ENCODE measurements at regions not wholly inside any gene's neighbourhood (a gene's known extent, or its start where the extent isn't known, plus 50 kb on each side); places are given as distances from the start of the nearest gene placed in this dataset.

- Mint-ChIP-seq H3K9me3 (ENCODE audit: low read depth) (no peaks in the 10 kb centered on the region), H3K36me3 (ENCODE audit: insufficient read depth) (no peaks in the 10 kb centered on the region), H3K4me3 (ENCODE audit: low read depth) (no peak overlapping the region), H3K4me1 (ENCODE audit: low read depth) (peaks cover 8% of the 10 kb centered on the region), H3K27me3 (no peaks in the 10 kb centered on the region), H3K27ac (no peak overlapping the region)
- DNase-seq (ENCODE audit: low spot score, unreplicated experiment), result no peak
- TF ChIP-seq CTCF (IDR thresholded peaks at IDR 0.05; ENCODE audit: unreplicated experiment), result peak; percentile 60
Measured at GRCh38 chr5:167244583-167244982, 1046.9 kb upstream of the WWC1 start.

GRCh38 chr5:167245868-167246267 is 1045.6 kb upstream of the WWC1 start:
- Mint-ChIP-seq H3K4me1 (ENCODE audit: low read depth) (peaks cover 4% of the 10 kb centered on the region), H3K9me3 (ENCODE audit: low read depth) (no peaks in the 10 kb centered on the region)

GRCh38 chr5:167247816-167248215 is 1043.6 kb upstream of the WWC1 start:
- no peak for DNase-seq (ENCODE audit: low spot score, unreplicated experiment)
- no peaks in the 10 kb centered on the region for H3K36me3 Mint-ChIP-seq (ENCODE audit: insufficient read depth)
- H3K4me1 Mint-ChIP-seq (ENCODE audit: low read depth), result peaks cover 4% of the 10 kb centered on the region
- H3K9me3 Mint-ChIP-seq (ENCODE audit: low read depth), result no peaks in the 10 kb centered on the region
- H3K27me3 Mint-ChIP-seq, result no peaks in the 10 kb centered on the region
- no peak overlapping the region for H3K4me3 Mint-ChIP-seq (ENCODE audit: low read depth)
- no peak overlapping the region for H3K27ac Mint-ChIP-seq
- TF ChIP-seq CTCF (IDR thresholded peaks at IDR 0.05; ENCODE audit: unreplicated experiment), result no peak

More at GRCh38 chr5:167245868-167246267, 1045.6 kb upstream of the WWC1 start:
- Mint-ChIP-seq H3K36me3 (ENCODE audit: insufficient read depth) (no peaks in the 10 kb centered on the region), H3K27ac (no peak overlapping the region), H3K4me3 (ENCODE audit: low read depth) (no peak overlapping the region), H3K27me3 (no peaks in the 10 kb centered on the region)
- no peak for TF ChIP-seq CTCF (IDR thresholded peaks at IDR 0.05; ENCODE audit: unreplicated experiment)
- no peak for DNase-seq (ENCODE audit: low spot score, unreplicated experiment)

- Mint-ChIP-seq H3K36me3 (ENCODE audit: insufficient read depth) (no peaks in the 10 kb centered on the region), H3K9me3 (ENCODE audit: low read depth) (no peaks in the 10 kb centered on the region), H3K4me1 (ENCODE audit: low read depth) (peaks cover 4% of the 10 kb centered on the region), H3K27me3 (no peaks in the 10 kb centered on the region), H3K4me3 (ENCODE audit: low read depth) (no peak overlapping the region), H3K27ac (no peak overlapping the region)
- no peak for TF ChIP-seq CTCF (IDR thresholded peaks at IDR 0.05; ENCODE audit: unreplicated experiment)
- DNase-seq (ENCODE audit: low spot score, unreplicated experiment), result no peak
Measured at GRCh38 chr5:167248257-167248656, 1043.2 kb upstream of the WWC1 start.

GRCh38 chr5:167250996-167251395 is 1040.4 kb upstream of the WWC1 start:
- no peak for TF ChIP-seq CTCF (IDR thresholded peaks at IDR 0.05; ENCODE audit: unreplicated experiment)
- H3K27ac Mint-ChIP-seq, result no peak overlapping the region
- no peak for DNase-seq (ENCODE audit: low spot score, unreplicated experiment)
- H3K4me1 Mint-ChIP-seq (ENCODE audit: low read depth), result no peaks in the 10 kb centered on the region
- no peak overlapping the region for H3K4me3 Mint-ChIP-seq (ENCODE audit: low read depth)
- H3K36me3 Mint-ChIP-seq (ENCODE audit: insufficient read depth), result no peaks in the 10 kb centered on the region
- no peaks in the 10 kb centered on the region for H3K27me3 Mint-ChIP-seq
- no peaks in the 10 kb centered on the region for H3K9me3 Mint-ChIP-seq (ENCODE audit: low read depth)
